ENCODE measurements at regions not wholly inside any gene's neighbourhood (a gene's known extent, or its start where the extent isn't known, plus 50 kb on each side); places are given as distances from the start of the nearest gene placed in this dataset.

GRCh38 chr3:147854542-147854941 is 445.4 kb downstream of the ZIC1 start:
- no peak for DNase-seq (ENCODE audit: low spot score in 2 of 2)
- no peaks in the 10 kb centered on the region for H3K9me3 ChIP-seq
- H3K27ac ChIP-seq: no peak overlapping the region
- H3K36me3 ChIP-seq: no peaks in the 10 kb centered on the region
- intact Hi-C loops (cut with DNase I): no loop called here
- no peak overlapping the region for H3K4me3 ChIP-seq
- H3K27me3 ChIP-seq: no peaks in the 10 kb centered on the region
- TF ChIP-seq CTCF (IDR thresholded peaks at IDR 0.05): no peak
- no peaks in the 10 kb centered on the region for H3K4me1 ChIP-seq

GRCh38 chr3:147864754-147865354 is 455.7 kb downstream of the ZIC1 start:
- Histone ChIP-seq H3K4me1 (no peaks in the 10 kb centered on the region), H3K27ac (no peak overlapping the region), H3K9me3 (no peaks in the 10 kb centered on the region), H3K4me3 (no peak overlapping the region), H3K36me3 (no peaks in the 10 kb centered on the region), H3K27me3 (no peaks in the 10 kb centered on the region)
- DNase-seq (ENCODE audit: low spot score in 2 of 2): no peak
- no peak for TF ChIP-seq CTCF (IDR thresholded peaks at IDR 0.05)
- intact Hi-C loops (cut with DNase I): no loop called here

GRCh38 chr3:147866561-147866960 is 457.4 kb downstream of the ZIC1 start:
- no peaks in the 10 kb centered on the region for H3K36me3 ChIP-seq
- no peaks in the 10 kb centered on the region for H3K27me3 ChIP-seq
- TF ChIP-seq CTCF (IDR thresholded peaks at IDR 0.05): no peak
- H3K27ac ChIP-seq: no peak overlapping the region
- no peak overlapping the region for H3K4me3 ChIP-seq
- H3K4me1 ChIP-seq: no peaks in the 10 kb centered on the region
- intact Hi-C loops (cut with DNase I): no loop called here
- H3K9me3 ChIP-seq: no peaks in the 10 kb centered on the region
- DNase-seq (ENCODE audit: low spot score in 2 of 2): no peak

GRCh38 chr3:147872568-147872967 is 463.4 kb downstream of the ZIC1 start:
- Histone ChIP-seq H3K9me3 (no peaks in the 10 kb centered on the region), H3K4me1 (no peaks in the 10 kb centered on the region), H3K27me3 (no peaks in the 10 kb centered on the region), H3K4me3 (no peak overlapping the region), H3K36me3 (no peaks in the 10 kb centered on the region), H3K27ac (no peak overlapping the region)
- TF ChIP-seq CTCF (IDR thresholded peaks at IDR 0.05): no peak
- DNase-seq (ENCODE audit: low spot score in 2 of 2): no peak
- intact Hi-C loops (cut with DNase I): no loop called here

GRCh38 chr3:147875498-147875897 is 466.3 kb downstream of the ZIC1 start:
- no peak for DNase-seq (ENCODE audit: low spot score in 2 of 2)
- Histone ChIP-seq H3K4me1 (no peaks in the 10 kb centered on the region), H3K27ac (no peak overlapping the region), H3K4me3 (no peak overlapping the region), H3K36me3 (no peaks in the 10 kb centered on the region), H3K27me3 (no peaks in the 10 kb centered on the region), H3K9me3 (no peaks in the 10 kb centered on the region)
- intact Hi-C loops (cut with DNase I): no loop called here
- no peak for TF ChIP-seq CTCF (IDR thresholded peaks at IDR 0.05)

GRCh38 chr3:147881933-147882332 is 472.8 kb downstream of the ZIC1 start:
- no peak for TF ChIP-seq CTCF (IDR thresholded peaks at IDR 0.05)

More at GRCh38 chr3:147881933-147882332, 472.8 kb downstream of the ZIC1 start:
- H3K9me3 ChIP-seq: peaks cover 16 to 18% of the 10 kb centered on the region in 2 donors
- DNase-seq (ENCODE audit: low spot score in 2 of 2): no peak
- no peak overlapping the region for H3K27ac ChIP-seq
- H3K4me1 ChIP-seq: no peaks in the 10 kb centered on the region
- H3K4me3 ChIP-seq: no peak overlapping the region
- no peaks in the 10 kb centered on the region for H3K27me3 ChIP-seq
- H3K36me3 ChIP-seq: no peaks in the 10 kb centered on the region
- intact Hi-C loops (cut with DNase I): loop anchor here (10.0 kb wide), 1 partner anchor 1357 kb away; no protein-coding TSS in a partner anchor

Measured in ascending aorta (tissue), 2 donors.